Ishikawa (cell line): ENCODE measurements at regions not wholly inside any gene's neighbourhood (a gene's known extent, or its start where the extent isn't known, plus 50 kb on each side); places are given as distances from the start of the nearest gene placed in this dataset.

Experiments used
- CEBPB ChIP-seq: IDR thresholded peaks from 2 replicates; pipeline ENCODE4 v1.6.1; 2012
- CREB1 ChIP-seq: IDR thresholded peaks from 2 replicates; pipeline ENCODE4 v1.6.1; 2012; ENCODE audit warnings: low read depth
- EGR1 ChIP-seq: IDR thresholded peaks from 2 replicates; pipeline ENCODE4 v1.6.1; 2012
- EP300 ChIP-seq: IDR thresholded peaks from 2 replicates; pipeline ENCODE4 v1.6.1; 2012; ENCODE audit warnings: borderline replicate concordance
- FOXM1 ChIP-seq: IDR thresholded peaks from 2 replicates; pipeline ENCODE4 v1.6.1; 2012; ENCODE audit warnings: low read depth, borderline replicate concordance
- NFIC ChIP-seq: IDR thresholded peaks from 2 replicates; pipeline ENCODE4 v1.6.1; 2012
- RAD21 ChIP-seq: IDR thresholded peaks from 2 replicates; pipeline ENCODE4 v1.6.1; 2012; ENCODE audit warnings: low read depth
- TAF1 ChIP-seq: IDR thresholded peaks from 2 replicates; pipeline ENCODE4 v1.6.1; 2012; ENCODE audit warnings: low read depth, mild to moderate bottlenecking
- TCF12 ChIP-seq: IDR thresholded peaks from 2 replicates; pipeline ENCODE4 v1.6.1; 2012; ENCODE audit warnings: low read depth
- TEAD4 ChIP-seq: IDR thresholded peaks from 2 replicates; pipeline ENCODE4 v1.6.1; 2012
- USF1 ChIP-seq: IDR thresholded peaks from 2 replicates; pipeline ENCODE4 v1.6.1; 2012
- YY1 ChIP-seq: IDR thresholded peaks from 2 replicates; pipeline ENCODE4 v1.6.1; 2012; ENCODE audit warnings: low read depth
- ZBTB7A ChIP-seq: IDR thresholded peaks from 2 replicates; pipeline ENCODE4 v1.6.1; 2012; ENCODE audit warnings: low read depth
- TF ChIP-seq, protein P1 (sequence below): IDR thresholded peaks from 2 replicates; pipeline ENCODE4 v1.6.1; 2012
- TF ChIP-seq, protein P2 (sequence below): IDR thresholded peaks from 2 replicates; pipeline ENCODE4 v1.6.1; 2012; ENCODE audit warnings: low read depth, mild to moderate bottlenecking

DNA sequence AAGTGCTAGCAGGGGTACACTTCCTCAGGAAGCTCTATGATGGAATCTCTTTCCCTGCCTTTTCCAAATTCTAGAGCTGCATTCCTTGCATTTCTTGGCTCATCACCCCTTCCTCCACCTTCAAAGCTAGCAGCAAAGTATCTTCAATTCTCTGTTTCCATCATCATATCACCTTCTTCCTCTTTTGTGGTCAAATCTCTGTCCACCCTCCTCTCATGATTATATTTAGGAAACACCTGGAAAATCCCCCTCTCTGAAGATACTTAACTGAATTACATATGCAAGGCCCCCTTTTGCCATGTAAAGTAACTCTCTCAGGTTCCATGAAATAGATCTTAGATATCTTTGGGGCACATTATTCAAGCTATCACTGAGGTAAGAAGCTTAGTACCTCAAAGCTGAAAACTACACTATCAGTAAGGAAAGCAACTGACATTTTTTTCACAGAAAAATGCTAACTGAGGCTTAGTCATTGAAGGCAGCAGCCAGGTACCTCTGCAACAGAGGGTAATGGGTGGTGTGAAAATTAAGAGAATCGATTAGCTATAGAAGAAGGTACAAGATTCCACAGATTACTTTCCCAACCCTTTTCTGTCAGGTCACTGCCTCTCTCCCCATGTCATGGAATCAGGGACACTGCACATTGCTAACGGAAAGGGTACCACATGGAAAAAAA lies 197.3 kb downstream of the MACC1 start:
- TF ChIP-seq EP300, result no peak
- no peak for TF ChIP-seq CEBPB
- TF ChIP-seq EGR1, result no peak
- no peak for TF ChIP-seq TEAD4
- TF ChIP-seq, protein P1, sequence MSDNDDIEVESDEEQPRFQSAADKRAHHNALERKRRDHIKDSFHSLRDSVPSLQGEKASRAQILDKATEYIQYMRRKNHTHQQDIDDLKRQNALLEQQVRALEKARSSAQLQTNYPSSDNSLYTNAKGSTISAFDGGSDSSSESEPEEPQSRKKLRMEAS, result no peak
- TF ChIP-seq TCF12, result no peak
- no peak for TF ChIP-seq RAD21
- no peak for TF ChIP-seq USF1
- no peak for TF ChIP-seq TAF1
- TF ChIP-seq, protein P2, sequence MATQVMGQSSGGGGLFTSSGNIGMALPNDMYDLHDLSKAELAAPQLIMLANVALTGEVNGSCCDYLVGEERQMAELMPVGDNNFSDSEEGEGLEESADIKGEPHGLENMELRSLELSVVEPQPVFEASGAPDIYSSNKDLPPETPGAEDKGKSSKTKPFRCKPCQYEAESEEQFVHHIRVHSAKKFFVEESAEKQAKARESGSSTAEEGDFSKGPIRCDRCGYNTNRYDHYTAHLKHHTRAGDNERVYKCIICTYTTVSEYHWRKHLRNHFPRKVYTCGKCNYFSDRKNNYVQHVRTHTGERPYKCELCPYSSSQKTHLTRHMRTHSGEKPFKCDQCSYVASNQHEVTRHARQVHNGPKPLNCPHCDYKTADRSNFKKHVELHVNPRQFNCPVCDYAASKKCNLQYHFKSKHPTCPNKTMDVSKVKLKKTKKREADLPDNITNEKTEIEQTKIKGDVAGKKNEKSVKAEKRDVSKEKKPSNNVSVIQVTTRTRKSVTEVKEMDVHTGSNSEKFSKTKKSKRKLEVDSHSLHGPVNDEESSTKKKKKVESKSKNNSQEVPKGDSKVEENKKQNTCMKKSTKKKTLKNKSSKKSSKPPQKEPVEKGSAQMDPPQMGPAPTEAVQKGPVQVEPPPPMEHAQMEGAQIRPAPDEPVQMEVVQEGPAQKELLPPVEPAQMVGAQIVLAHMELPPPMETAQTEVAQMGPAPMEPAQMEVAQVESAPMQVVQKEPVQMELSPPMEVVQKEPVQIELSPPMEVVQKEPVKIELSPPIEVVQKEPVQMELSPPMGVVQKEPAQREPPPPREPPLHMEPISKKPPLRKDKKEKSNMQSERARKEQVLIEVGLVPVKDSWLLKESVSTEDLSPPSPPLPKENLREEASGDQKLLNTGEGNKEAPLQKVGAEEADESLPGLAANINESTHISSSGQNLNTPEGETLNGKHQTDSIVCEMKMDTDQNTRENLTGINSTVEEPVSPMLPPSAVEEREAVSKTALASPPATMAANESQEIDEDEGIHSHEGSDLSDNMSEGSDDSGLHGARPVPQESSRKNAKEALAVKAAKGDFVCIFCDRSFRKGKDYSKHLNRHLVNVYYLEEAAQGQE, result no peak
- TF ChIP-seq FOXM1, result no peak
- no peak for TF ChIP-seq NFIC

DNA sequence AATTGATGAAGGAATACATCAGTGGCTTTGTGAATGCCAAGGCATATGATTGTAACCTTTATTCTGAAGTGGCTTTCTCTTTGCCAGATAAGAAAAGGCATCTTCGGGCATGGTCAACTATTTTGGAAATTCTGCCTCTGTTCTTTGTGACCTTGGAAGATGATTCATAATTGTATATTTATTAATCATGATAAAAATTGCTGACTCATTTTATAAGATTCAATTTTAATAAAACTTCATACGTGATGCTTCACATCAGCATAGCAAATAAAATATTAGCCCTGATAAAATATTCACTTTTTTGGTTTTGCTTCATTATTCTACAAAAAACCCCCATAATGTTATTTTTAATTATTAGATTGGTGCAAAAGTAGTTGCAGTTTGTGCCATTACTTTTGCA lies 200.5 kb downstream of the MACC1 start:
- TF ChIP-seq NFIC (no peak), CREB1 (no peak), TAF1 (no peak), ZBTB7A (no peak), EGR1 (no peak), TCF12 (no peak)
- TF ChIP-seq, protein P1, result no peak
- TF ChIP-seq, protein P2, result no peak

DNA sequence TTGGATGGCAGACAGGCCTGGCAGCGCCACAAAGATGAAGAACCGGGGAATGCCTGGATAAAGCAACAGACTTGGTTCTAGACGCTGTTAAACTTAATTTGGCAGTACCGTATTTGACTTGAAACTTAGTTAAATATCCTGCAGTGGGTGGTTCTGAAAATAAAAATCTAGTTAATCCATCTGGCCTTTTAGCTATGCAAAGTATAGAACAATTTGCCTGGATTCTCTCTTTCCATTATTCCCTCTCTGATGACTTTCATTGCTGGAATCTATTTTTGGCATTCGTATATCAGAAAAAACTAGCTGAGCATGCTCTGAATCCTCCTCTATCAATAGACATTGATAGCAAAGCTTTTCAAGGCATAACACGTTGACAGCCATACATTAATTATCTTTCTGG lies 203.6 kb downstream of the MACC1 start:
- TF ChIP-seq ZBTB7A (no peak), CREB1 (no peak), YY1 (no peak), CEBPB (no peak), TCF12 (no peak)

GRCh38 chr7:20012100-20012499 lies 205.1 kb downstream of the MACC1 start:
- TF ChIP-seq, protein P1, result no peak
- TF ChIP-seq, protein P2, result no peak
- TF ChIP-seq EGR1 (no peak), USF1 (no peak), EP300 (no peak), CEBPB (no peak), TCF12 (no peak), ZBTB7A (no peak), NFIC (no peak)

GRCh38 chr7:20010877-20011276 lies 206.3 kb downstream of the MACC1 start:
- no peak for TF ChIP-seq TEAD4
- no peak for TF ChIP-seq ZBTB7A
- TF ChIP-seq TCF12, result no peak
- TF ChIP-seq EP300, result no peak
- TF ChIP-seq RAD21, result no peak
